ENCODE measurements at regions not wholly inside any gene's neighbourhood (a gene's known extent, or its start where the extent isn't known, plus 50 kb on each side); places are given as distances from the start of the nearest gene placed in this dataset.
"Not testable (repeated sequence)": the region's sequence is repeated elsewhere in the genome, so short reads cannot be mapped to it uniquely, and the experiment has no call there.

DNA sequence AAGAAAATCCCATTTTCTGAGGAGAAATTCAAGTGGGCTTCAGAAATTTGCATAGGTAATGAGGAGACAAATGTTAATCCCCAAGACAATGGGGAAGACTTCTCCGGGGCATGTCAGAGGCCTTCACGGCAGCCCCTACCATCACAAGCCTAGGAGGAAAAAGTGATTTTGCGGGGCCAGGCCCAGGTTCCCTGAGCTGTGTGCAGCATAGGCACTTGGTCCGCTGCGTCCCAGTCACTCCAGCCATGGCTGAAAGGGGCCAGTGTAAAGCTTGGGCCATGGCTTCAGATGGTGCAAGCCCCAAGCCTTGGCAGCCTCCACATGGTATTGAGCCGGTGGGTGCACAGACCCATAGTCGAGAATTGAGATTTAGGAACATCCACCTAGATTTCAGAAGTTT is 570.7 kb downstream of the KCNA4 start:
- Histone ChIP-seq H3K79me2 (ENCODE audit: insufficient read depth, low read length) (no peaks in the 10 kb centered on the region), H3K27me3 (ENCODE audit: insufficient read depth, low read length, poor library complexity) (no peaks in the 10 kb centered on the region), H3K4me2 (ENCODE audit: insufficient read depth, low read length) (no peak overlapping the region), H3K4me1 (ENCODE audit: insufficient read depth, low read length) (no peaks in the 10 kb centered on the region), H3K4me3 (ENCODE audit: low read depth in 1 of 2, low read length in 2 of 2) (no peak overlapping the region), H4K20me1 (ENCODE audit: insufficient read depth, low read length) (no peaks in the 10 kb centered on the region), H3K27ac (ENCODE audit: low read length) (no peak overlapping the region), H3K9me3 (ENCODE audit: insufficient read depth, low read length, severe bottlenecking) (no peaks in the 10 kb centered on the region), H3K36me3 (ENCODE audit: insufficient read depth, low read length) (no peaks in the 10 kb centered on the region), H3K9ac (ENCODE audit: low read depth, low read length) (no peak overlapping the region), H2AFZ (ENCODE audit: low read depth, low read length) (no peak overlapping the region)
- TF ChIP-seq, protein P1, sequence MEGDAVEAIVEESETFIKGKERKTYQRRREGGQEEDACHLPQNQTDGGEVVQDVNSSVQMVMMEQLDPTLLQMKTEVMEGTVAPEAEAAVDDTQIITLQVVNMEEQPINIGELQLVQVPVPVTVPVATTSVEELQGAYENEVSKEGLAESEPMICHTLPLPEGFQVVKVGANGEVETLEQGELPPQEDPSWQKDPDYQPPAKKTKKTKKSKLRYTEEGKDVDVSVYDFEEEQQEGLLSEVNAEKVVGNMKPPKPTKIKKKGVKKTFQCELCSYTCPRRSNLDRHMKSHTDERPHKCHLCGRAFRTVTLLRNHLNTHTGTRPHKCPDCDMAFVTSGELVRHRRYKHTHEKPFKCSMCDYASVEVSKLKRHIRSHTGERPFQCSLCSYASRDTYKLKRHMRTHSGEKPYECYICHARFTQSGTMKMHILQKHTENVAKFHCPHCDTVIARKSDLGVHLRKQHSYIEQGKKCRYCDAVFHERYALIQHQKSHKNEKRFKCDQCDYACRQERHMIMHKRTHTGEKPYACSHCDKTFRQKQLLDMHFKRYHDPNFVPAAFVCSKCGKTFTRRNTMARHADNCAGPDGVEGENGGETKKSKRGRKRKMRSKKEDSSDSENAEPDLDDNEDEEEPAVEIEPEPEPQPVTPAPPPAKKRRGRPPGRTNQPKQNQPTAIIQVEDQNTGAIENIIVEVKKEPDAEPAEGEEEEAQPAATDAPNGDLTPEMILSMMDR (IDR thresholded peaks at IDR 0.05; ENCODE audit: borderline replicate concordance, extremely low read depth, low read length, poor library complexity, severe bottlenecking), result no peak
- TF ChIP-seq EZH2 (IDR thresholded peaks at IDR 0.05; ENCODE audit: borderline replicate concordance, low read depth, low read length, severe bottlenecking), result no peak
- ATAC-seq (ENCODE audit: insufficient read depth, low read depth) (no peak), DNase-seq (no peak)

DNA sequence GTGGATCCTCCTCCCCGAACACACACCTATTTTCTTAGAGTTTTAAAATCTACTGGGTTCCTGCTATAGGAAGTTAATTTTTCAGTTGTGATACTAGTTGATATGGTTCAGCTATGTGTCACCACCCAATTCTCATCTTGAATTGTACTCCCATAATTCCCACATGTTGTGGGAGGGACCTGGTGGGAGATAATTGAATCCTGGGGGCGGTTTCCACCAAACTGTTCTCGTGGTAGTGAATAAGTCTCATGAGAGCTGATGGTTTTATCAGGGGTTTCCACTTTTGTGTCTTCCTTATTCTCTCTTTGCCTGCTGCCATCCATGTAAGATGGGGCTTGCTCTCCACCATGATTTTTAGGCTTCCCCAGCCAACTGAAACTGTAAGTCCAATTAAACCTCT is 571.6 kb downstream of the KCNA4 start:
- not testable (repeated sequence) for H3K9ac ChIP-seq (ENCODE audit: low read depth, low read length); H3K4me3 ChIP-seq (ENCODE audit: low read depth in 1 of 2, low read length in 2 of 2); H3K27ac ChIP-seq (ENCODE audit: low read length); H3K4me2 ChIP-seq (ENCODE audit: insufficient read depth, low read length); ATAC-seq (ENCODE audit: insufficient read depth, low read depth); H3K9me3 ChIP-seq (ENCODE audit: insufficient read depth, low read length, severe bottlenecking); H3K4me1 ChIP-seq (ENCODE audit: insufficient read depth, low read length); H2AFZ ChIP-seq (ENCODE audit: low read depth, low read length); H3K36me3 ChIP-seq (ENCODE audit: insufficient read depth, low read length); DNase-seq; H3K27me3 ChIP-seq (ENCODE audit: insufficient read depth, low read length, poor library complexity); H4K20me1 ChIP-seq (ENCODE audit: insufficient read depth, low read length); H3K79me2 ChIP-seq (ENCODE audit: insufficient read depth, low read length)

- H3K4me2 ChIP-seq (ENCODE audit: insufficient read depth, low read length), result no peak overlapping the region
- no peaks in the 10 kb centered on the region for H4K20me1 ChIP-seq (ENCODE audit: insufficient read depth, low read length)
- DNase-seq, result no peak
- no peak overlapping the region for H3K9ac ChIP-seq (ENCODE audit: low read depth, low read length)
- H3K36me3 ChIP-seq (ENCODE audit: insufficient read depth, low read length), result no peaks in the 10 kb centered on the region
- no peaks in the 10 kb centered on the region for H3K4me1 ChIP-seq (ENCODE audit: insufficient read depth, low read length)
- H3K79me2 ChIP-seq (ENCODE audit: insufficient read depth, low read length), result no peaks in the 10 kb centered on the region
- no peak for TF ChIP-seq EZH2 (IDR thresholded peaks at IDR 0.05; ENCODE audit: borderline replicate concordance, low read depth, low read length, severe bottlenecking)
- TF ChIP-seq, protein P1 (IDR thresholded peaks at IDR 0.05; ENCODE audit: borderline replicate concordance, extremely low read depth, low read length, poor library complexity, severe bottlenecking), result no peak
- H3K27ac ChIP-seq (ENCODE audit: low read length), result no peak overlapping the region
- no peaks in the 10 kb centered on the region for H3K9me3 ChIP-seq (ENCODE audit: insufficient read depth, low read length, severe bottlenecking)
- H3K4me3 ChIP-seq (ENCODE audit: low read depth in 1 of 2, low read length in 2 of 2), result no peak overlapping the region
- no peaks in the 10 kb centered on the region for H3K27me3 ChIP-seq (ENCODE audit: insufficient read depth, low read length, poor library complexity)
- H2AFZ ChIP-seq (ENCODE audit: low read depth, low read length), result no peak overlapping the region
- ATAC-seq (ENCODE audit: insufficient read depth, low read depth), result no peak
Observed at GRCh38 chr11:29438815-29439214, 578.0 kb downstream of the KCNA4 start.

GRCh38 chr11:29435421-29435820 is 581.4 kb downstream of the KCNA4 start:
- H3K4me3 ChIP-seq (ENCODE audit: low read depth in 1 of 2, low read length in 2 of 2), result no peak overlapping the region
- H3K79me2 ChIP-seq (ENCODE audit: insufficient read depth, low read length), result no peaks in the 10 kb centered on the region
- no peaks in the 10 kb centered on the region for H3K36me3 ChIP-seq (ENCODE audit: insufficient read depth, low read length)
- H3K4me1 ChIP-seq (ENCODE audit: insufficient read depth, low read length), result no peaks in the 10 kb centered on the region
- DNase-seq (no peak), ATAC-seq (ENCODE audit: insufficient read depth, low read depth) (no peak)
- no peak overlapping the region for H3K27ac ChIP-seq (ENCODE audit: low read length)
- H4K20me1 ChIP-seq (ENCODE audit: insufficient read depth, low read length), result no peaks in the 10 kb centered on the region
- no peak for TF ChIP-seq EZH2 (IDR thresholded peaks at IDR 0.05; ENCODE audit: borderline replicate concordance, low read depth, low read length, severe bottlenecking)
- TF ChIP-seq, protein P1 (IDR thresholded peaks at IDR 0.05; ENCODE audit: borderline replicate concordance, extremely low read depth, low read length, poor library complexity, severe bottlenecking), result no peak
- no peaks in the 10 kb centered on the region for H3K27me3 ChIP-seq (ENCODE audit: insufficient read depth, low read length, poor library complexity)
- no peaks in the 10 kb centered on the region for H3K9me3 ChIP-seq (ENCODE audit: insufficient read depth, low read length, severe bottlenecking)
- no peak overlapping the region for H3K9ac ChIP-seq (ENCODE audit: low read depth, low read length)
- H3K4me2 ChIP-seq (ENCODE audit: insufficient read depth, low read length), result no peak overlapping the region
- no peak overlapping the region for H2AFZ ChIP-seq (ENCODE audit: low read depth, low read length)

All from DND-41 (cell line).